Left renal cortex interstitium (tissue), 4 donors: ENCODE measurements at regions not wholly inside any gene's neighbourhood (a gene's known extent, or its start where the extent isn't known, plus 50 kb on each side); places are given as distances from the start of the nearest gene placed in this dataset.

Experiments used
- DNase-seq, 4 donors: peaks; one replicate each; pipeline ENCODE4 v3.0.0-alpha.2; 2013; ENCODE audit warnings: low read depth in 4 of 4, low spot score in 2 of 4, missing footprints in 1 of 4

DNA sequence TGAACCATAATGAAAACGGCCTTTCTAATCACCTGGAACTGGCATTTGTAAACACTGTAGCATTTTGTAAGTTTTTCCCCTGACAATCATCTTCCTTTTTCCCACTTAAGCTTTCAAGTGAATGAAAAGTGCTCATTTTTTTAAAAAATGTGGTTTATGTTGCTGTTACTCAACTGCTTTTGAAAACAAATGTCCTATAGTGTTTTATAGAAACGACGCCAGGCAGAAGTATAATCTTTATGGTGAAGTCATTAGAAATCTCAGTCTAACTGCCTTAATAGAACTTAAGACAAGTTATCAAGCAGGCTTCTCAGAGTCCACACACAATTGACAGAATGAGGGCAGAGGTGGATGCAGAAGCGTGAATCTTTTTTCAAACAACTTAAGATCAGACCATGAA, 442.3 kb downstream of the KLF12 start:
- no peak for DNase-seq

DNA sequence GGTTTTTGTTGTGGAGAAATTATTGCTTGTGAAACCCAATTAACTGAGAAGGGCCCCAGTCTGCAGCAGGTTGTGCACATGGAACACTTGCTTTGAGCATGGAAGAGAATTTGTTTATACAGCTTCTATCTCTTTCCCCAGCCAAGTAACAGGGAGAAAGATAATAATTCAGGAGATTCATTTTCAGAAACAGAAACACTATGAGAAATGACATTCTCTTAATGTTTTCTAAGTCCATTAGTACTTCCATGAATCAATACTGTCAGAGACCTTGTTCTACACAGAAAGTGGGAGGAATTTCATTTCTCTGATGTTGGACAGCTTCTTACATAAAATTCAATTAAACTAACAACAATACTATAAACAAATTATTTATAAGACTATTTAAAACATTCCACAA, 446.3 kb downstream of the KLF12 start:
- no peak for DNase-seq

DNA sequence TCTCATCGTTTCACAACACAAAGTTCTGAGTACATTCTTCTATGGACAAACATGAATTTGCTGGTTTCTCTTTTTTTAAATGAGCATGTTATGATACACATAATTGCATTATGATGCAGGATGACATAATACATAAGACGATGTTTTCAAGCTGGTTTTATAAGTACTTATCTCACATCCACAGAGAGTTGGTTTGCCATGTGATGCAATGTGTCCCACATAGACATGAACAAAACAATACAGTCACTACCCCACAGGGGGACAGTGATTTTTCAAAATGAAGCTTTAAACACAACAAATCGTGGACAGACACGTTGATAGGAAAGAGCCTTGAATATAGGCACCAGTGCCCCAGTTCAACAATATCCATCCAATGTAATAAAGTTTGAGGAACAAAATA, 447.1 kb downstream of the KLF12 start:
- DNase-seq, result no peak

- DNase-seq, result no peak
Observed at GRCh38 chr13:73684750-73685149, 449.5 kb downstream of the KLF12 start.

GRCh38 chr13:73684286-73684685, 449.9 kb downstream of the KLF12 start:
- no peak for DNase-seq

DNA sequence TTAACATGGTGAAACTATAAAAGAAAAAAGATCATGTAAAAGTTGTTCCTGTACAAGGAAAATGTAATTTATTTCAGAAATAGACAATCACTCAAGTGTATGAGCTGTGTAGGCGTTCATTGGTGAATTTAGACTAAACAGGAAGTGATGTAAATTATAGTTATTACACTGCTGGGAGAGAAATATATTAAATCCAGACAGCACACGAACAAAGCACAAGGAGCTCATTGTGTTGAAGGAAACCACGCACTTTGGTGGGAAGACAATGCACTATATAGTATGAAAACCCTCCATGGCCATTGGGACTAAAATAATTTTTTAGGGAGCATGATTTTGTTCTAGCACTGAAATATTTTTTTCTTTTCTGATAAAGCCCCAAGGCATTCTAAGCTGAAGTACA, 450.5 kb downstream of the KLF12 start:
- no peak for DNase-seq

GRCh38 chr13:73681779-73682178, 452.4 kb downstream of the KLF12 start:
- DNase-seq, result no peak

- no peak for DNase-seq
Observed at GRCh38 chr13:73681015-73681414, 453.2 kb downstream of the KLF12 start.

GRCh38 chr13:73677048-73677601, 457.1 kb downstream of the KLF12 start:
- DNase-seq, result no peak

DNA sequence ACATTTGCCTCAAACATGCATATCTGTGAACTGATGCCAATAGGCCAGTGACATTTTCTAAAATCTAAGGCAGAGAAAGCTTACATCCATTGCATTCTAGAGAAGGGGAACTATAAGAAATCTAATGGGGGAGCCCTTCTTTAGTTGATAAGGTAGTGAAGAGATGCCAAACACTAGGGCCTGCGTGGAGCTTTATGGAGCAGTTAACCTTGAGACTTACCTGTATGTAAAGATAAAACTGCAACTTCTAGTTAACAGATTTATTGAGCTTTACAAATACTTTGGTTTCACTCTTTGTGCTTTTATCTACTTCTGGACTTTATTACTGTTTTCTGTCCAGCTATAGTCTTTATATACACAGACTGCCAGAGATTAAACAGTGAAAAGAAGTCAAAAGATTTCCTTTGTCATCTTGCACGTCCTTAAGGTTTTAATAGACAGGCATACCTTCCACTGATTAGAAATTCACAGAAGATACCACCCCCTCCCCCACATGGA, 457.6 kb downstream of the KLF12 start:
- no peak for DNase-seq

GRCh38 chr13:73675821-73676220, 458.4 kb downstream of the KLF12 start:
- no peak for DNase-seq

DNA sequence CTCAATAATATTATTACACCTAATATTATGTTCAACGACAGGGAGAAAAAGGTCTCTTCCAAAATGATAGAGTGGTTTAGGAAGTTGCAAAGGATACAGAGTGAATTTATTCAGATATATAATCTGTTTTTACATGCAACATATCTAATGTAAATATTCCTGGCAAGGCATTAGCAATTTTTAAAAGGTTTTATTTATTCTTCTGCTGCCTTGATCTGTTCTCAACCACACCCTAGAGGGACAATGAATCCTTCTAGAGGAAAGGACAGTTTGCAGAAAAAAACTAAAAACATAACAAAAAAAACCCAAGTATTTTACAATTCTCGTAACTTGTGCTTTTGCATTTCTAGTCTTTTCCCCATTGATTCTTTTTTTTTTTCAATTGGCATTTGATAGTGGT, 459.6 kb downstream of the KLF12 start:
- DNase-seq, result no peak

DNA sequence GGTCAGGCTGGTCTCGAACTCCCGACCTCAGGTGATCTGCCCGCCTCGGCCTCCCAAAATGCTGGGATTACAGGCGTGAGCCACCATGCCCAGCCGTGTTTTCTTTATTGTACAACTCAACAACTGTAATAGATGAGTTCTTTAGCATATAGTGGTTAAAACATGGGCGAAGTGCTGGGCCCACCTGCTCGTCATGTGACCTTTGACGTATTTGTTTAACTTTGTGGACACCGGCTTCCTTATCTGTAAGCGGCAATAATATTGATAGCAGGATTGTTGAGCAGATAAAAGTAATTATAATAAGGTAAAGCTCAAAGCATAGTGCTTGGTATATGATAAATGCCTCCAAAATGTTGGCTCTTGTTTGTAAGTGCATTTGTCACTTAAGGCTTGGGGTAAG, 460.3 kb downstream of the KLF12 start:
- DNase-seq, result no peak

GRCh38 chr13:73672492-73672891, 461.7 kb downstream of the KLF12 start:
- DNase-seq, result no peak

DNA sequence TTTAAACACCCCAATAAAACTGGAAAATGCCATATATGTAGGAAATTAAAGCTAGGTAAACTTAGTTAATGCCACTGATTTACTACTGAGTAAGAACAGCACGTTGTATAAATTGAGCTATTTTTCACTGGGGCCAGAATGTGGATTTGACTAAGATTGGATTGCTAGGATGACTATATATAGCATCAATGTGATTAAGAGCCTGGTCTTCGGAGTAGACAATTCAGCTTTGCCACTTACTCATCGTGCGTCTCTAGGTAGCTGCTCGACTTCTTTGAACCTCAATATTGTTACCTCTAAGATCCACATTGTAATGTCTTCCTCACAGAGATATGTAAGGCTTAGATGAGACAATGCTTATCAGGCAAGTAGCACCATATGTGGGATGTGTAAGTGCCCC, 462.5 kb downstream of the KLF12 start:
- no peak for DNase-seq

DNA sequence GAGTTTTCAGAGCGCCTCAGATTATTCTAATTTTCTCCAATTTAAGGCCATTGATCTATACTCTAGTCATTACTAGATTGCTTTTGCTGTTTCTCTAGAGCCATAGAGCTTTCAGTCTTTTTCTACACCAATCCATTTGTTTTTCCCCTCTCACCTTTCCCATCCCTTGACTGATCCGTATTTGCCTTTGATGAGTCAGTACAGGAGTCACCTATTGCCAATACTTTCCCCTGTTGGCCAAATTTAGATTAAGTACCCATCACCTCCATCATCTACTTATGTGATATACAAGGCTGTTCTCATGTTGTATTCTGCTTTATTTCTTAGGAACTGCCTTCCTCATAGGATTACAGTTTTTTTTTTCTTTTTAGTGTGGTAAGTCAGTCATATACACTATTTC, 463.2 kb downstream of the KLF12 start:
- DNase-seq, result no peak

GRCh38 chr13:73667756-73668155, 466.4 kb downstream of the KLF12 start:
- DNase-seq, result no peak

DNA sequence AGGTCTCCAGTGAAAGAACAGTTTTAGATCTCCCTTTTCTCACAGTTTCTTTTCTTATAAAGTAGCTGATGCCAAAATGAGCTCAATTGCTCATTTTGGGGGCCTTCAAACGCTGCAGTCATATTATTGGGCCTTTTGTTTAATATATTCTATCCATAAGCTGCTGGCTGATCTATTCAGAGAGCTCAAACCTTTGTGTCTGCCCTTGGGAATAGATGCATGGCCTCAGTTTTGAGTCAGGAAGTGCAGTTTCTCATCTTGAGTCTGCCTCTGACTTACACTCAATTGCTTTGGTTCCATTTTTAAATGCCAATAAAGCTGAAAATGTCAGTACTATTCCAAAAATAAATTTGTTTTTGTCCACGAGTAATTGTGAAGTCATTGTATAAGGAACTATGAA, 468.9 kb downstream of the KLF12 start:
- DNase-seq, result no peak

- DNase-seq, result no peak
Observed at GRCh38 chr13:73664851-73665250, 469.4 kb downstream of the KLF12 start.

DNA sequence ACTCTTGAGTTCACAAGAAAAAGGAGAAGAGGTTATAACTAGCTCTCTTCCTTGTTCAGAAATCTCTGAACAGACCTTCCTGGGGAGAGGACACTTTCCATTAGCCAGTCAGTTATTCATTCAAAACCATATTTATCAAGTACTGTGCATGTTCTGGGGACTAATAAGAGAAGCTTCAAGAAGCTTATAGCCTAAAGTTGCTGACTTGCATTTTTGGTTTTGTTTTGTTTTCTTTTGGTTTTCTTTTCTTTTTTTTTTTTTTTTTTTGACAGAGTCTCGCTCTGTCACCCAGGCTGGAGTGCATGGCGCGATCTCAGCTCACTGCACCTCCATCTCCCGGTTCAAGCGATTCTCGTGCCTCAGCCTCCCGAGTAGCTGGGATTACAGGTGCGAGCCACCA, 471.4 kb downstream of the KLF12 start:
- DNase-seq, result no peak

GRCh38 chr13:73661687-73662425, 472.3 kb downstream of the KLF12 start:
- no peak for DNase-seq

GRCh38 chr13:73661066-73661465, 473.1 kb downstream of the KLF12 start:
- DNase-seq, result no peak

- no peak for DNase-seq
Observed at GRCh38 chr13:73658639-73659038, 475.6 kb downstream of the KLF12 start.
